ENCODE measurements at regions not wholly inside any gene's neighbourhood (a gene's known extent, or its start where the extent isn't known, plus 50 kb on each side); places are given as distances from the start of the nearest gene placed in this dataset.

- TF ChIP-seq, protein P1, sequence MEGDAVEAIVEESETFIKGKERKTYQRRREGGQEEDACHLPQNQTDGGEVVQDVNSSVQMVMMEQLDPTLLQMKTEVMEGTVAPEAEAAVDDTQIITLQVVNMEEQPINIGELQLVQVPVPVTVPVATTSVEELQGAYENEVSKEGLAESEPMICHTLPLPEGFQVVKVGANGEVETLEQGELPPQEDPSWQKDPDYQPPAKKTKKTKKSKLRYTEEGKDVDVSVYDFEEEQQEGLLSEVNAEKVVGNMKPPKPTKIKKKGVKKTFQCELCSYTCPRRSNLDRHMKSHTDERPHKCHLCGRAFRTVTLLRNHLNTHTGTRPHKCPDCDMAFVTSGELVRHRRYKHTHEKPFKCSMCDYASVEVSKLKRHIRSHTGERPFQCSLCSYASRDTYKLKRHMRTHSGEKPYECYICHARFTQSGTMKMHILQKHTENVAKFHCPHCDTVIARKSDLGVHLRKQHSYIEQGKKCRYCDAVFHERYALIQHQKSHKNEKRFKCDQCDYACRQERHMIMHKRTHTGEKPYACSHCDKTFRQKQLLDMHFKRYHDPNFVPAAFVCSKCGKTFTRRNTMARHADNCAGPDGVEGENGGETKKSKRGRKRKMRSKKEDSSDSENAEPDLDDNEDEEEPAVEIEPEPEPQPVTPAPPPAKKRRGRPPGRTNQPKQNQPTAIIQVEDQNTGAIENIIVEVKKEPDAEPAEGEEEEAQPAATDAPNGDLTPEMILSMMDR (IDR thresholded peaks at IDR 0.05), result no peak
- TF ChIP-seq POLR2A (IDR thresholded peaks at IDR 0.05), result no peak
- no peak for TF ChIP-seq POLR2AphosphoS5 (IDR thresholded peaks at IDR 0.05)
These were observed 102.0 kb downstream of the DMRTA1 start for GRCh38 chr9:22548625-22549024.
